Esophagus muscularis mucosa (tissue), 4 donors: ENCODE measurements at regions not wholly inside any gene's neighbourhood (a gene's known extent, or its start where the extent isn't known, plus 50 kb on each side); places are given as distances from the start of the nearest gene placed in this dataset.

Experiments
- DNase-seq: peaks from one replicate; pipeline ENCODE4 v3.0.0-alpha.2; 2017; ENCODE audit errors: extremely low spot score
- H3K27ac ChIP-seq, 4 donors: fragments of 200-600 bp; sonication (generic); replicated peaks in 1 of 4; 1 replicate in 3 of 4; 2 replicates in 1 of 4; pipeline ENCODE4 v1.5.1; 2016 to 2019; ENCODE audit warnings: mild to moderate bottlenecking in 1 of 4
- H3K27me3 ChIP-seq, 4 donors: fragments of 200-600 bp; sonication (generic); one replicate each; pipeline versions ENCODE4 v1.5.1 to v1.6.0; 2016 to 2019
- H3K36me3 ChIP-seq, 4 donors: fragments of 200-600 bp; sonication (generic); one replicate each; pipeline ENCODE4 v1.5.1; 2016 to 2019
- H3K4me1 ChIP-seq, 4 donors: fragments of 200-600 bp; sonication (generic); one replicate each; pipeline ENCODE4 v1.5.1; 2016 to 2019
- H3K4me3 ChIP-seq, 4 donors: fragments of 200-600 bp; sonication (generic); 1 replicate in 2 of 4; 2 replicates in 2 of 4; pipeline ENCODE4 v1.5.1; 2016 to 2019; ENCODE audit warnings: mild to moderate bottlenecking in 4 of 4, moderate library complexity in 1 of 4
- H3K9me3 ChIP-seq, 4 donors: fragments of 200-600 bp; sonication (generic); 1 replicate in 3 of 4; 2 replicates in 1 of 4; pipeline ENCODE4 v1.5.1; 2016 to 2019
- CTCF ChIP-seq, 3 experiments: fragments of 200-600 bp in 2 of 3; fragments of 450-650 bp in 1 of 3; sonication (generic) in 2 of 3; IDR thresholded peaks; one replicate each; pipeline ENCODE4 v1.5.1; 2017 to 2019; ENCODE audit warnings: antibody characterized with exemption in 3 of 3, mild to moderate bottlenecking in 2 of 3, moderate library complexity in 1 of 3
- EP300 ChIP-seq: sonication (generic); formaldehyde crosslinking; IDR thresholded peaks from one replicate; pipeline ENCODE4 v1.6.1; 2017; ENCODE audit warnings: antibody characterized with exemption
- POLR2A ChIP-seq: fragments of 450-650 bp; IDR thresholded peaks from one replicate; pipeline ENCODE4 v1.6.1; 2017; ENCODE audit warnings: antibody characterized with exemption, moderate library complexity, mild to moderate bottlenecking, low read depth
- POLR2AphosphoS5 ChIP-seq, 2 donors: sonication (generic); formaldehyde crosslinking; IDR thresholded peaks; one replicate each; pipeline ENCODE4 v1.6.1; 2017; ENCODE audit warnings: antibody characterized with exemption in 2 of 2
- WGBS: methylation state at CpG from one replicate; pipeline ENCODE4 v1.1.5; 2018; 5-methylcytosine and 5-hydroxymethylcytosine counted together
- intact Hi-C: fragments of 100-400 bp; cut with DNase I; formaldehyde crosslinking; loops from one replicate; pipeline ENCODE4 v1.15.1; 2023

GRCh38 chr10:111233439-111233838, 156.6 kb downstream of the ADRA2A start:
- H3K9me3 ChIP-seq = no peaks in the 10 kb centered on the region
- no peak overlapping the region for H3K4me3 ChIP-seq
- no peak overlapping the region for H3K27ac ChIP-seq
- WGBS = 52% methylated on average over 1 of the region's 1 CpG
- no peak for DNase-seq
- no peaks in the 10 kb centered on the region for H3K27me3 ChIP-seq
- intact Hi-C loops = no loop called here
- H3K4me1 ChIP-seq = no peaks in the 10 kb centered on the region
- TF ChIP-seq POLR2A (no peak), EP300 (no peak), POLR2AphosphoS5 (IDR thresholded peaks at IDR 0.05) (no peak), CTCF (IDR thresholded peaks at IDR 0.05) (no peak)
- no peaks in the 10 kb centered on the region for H3K36me3 ChIP-seq

GRCh38 chr10:111234234-111234913, 157.5 kb downstream of the ADRA2A start:
- WGBS = 77% methylated on average over 5 of the region's 5 CpGs
- TF ChIP-seq POLR2A (no peak), CTCF (IDR thresholded peaks at IDR 0.05) (no peak), EP300 (no peak), POLR2AphosphoS5 (IDR thresholded peaks at IDR 0.05) (no peak)

GRCh38 chr10:111234914-111235302, 158.1 kb downstream of the ADRA2A start:
- 48% methylated on average over 2 of the region's 2 CpGs for WGBS
- Histone ChIP-seq H3K4me1 (no peaks in the 10 kb centered on the region), H3K9me3 (no peaks in the 10 kb centered on the region), H3K27ac (no peak overlapping the region), H3K27me3 (no peaks in the 10 kb centered on the region), H3K36me3 (no peaks in the 10 kb centered on the region), H3K4me3 (no peak overlapping the region)
- no peak for TF ChIP-seq POLR2A
- TF ChIP-seq CTCF (IDR thresholded peaks at IDR 0.05) = no peak
- no peak for TF ChIP-seq POLR2AphosphoS5 (IDR thresholded peaks at IDR 0.05)
- TF ChIP-seq EP300 = no peak
- DNase-seq = peak; percentile 68
- intact Hi-C loops = no loop called here

More at GRCh38 chr10:111234234-111234913, 157.5 kb downstream of the ADRA2A start:
- Histone ChIP-seq H3K9me3 (no peaks in the 10 kb centered on the region), H3K27me3 (no peaks in the 10 kb centered on the region), H3K27ac (no peak overlapping the region), H3K4me1 (no peaks in the 10 kb centered on the region), H3K4me3 (no peak overlapping the region), H3K36me3 (no peaks in the 10 kb centered on the region)
- intact Hi-C loops = no loop called here
- peak; percentile 60 for DNase-seq

GRCh38 chr10:111240348-111240747, 163.5 kb downstream of the ADRA2A start:
- H3K27ac ChIP-seq = no peak overlapping the region
- H3K4me1 ChIP-seq = no peaks in the 10 kb centered on the region
- peak; percentile 55 for DNase-seq
- H3K36me3 ChIP-seq = no peaks in the 10 kb centered on the region
- WGBS = 89% methylated on average over 1 of the region's 1 CpG
- no peaks in the 10 kb centered on the region for H3K9me3 ChIP-seq
- H3K4me3 ChIP-seq = no peak overlapping the region
- intact Hi-C loops = no loop called here
- TF ChIP-seq POLR2A (no peak), EP300 (no peak), CTCF (IDR thresholded peaks at IDR 0.05) (no peak), POLR2AphosphoS5 (IDR thresholded peaks at IDR 0.05) (no peak)
- H3K27me3 ChIP-seq = no peaks in the 10 kb centered on the region

GRCh38 chr10:111243126-111243525, 166.3 kb downstream of the ADRA2A start:
- Histone ChIP-seq H3K36me3 (no peaks in the 10 kb centered on the region), H3K9me3 (no peaks in the 10 kb centered on the region), H3K27ac (no peak overlapping the region), H3K4me3 (no peak overlapping the region), H3K4me1 (no peaks in the 10 kb centered on the region), H3K27me3 (peaks cover 0 to 4% (median 0%) of the 10 kb centered on the region in 4 donors)
- 75% methylated on average over 3 of the region's 3 CpGs for WGBS
- TF ChIP-seq POLR2AphosphoS5 (IDR thresholded peaks at IDR 0.05) = no peak
- intact Hi-C loops = no loop called here
- DNase-seq = peak; percentile 79
